VCaP (cell line): ENCODE measurements at regions not wholly inside any gene's neighbourhood (a gene's known extent, or its start where the extent isn't known, plus 50 kb on each side); places are given as distances from the start of the nearest gene placed in this dataset.
A peak's percentile ranks its signal among the peaks of the same experiment; 100 is the strongest.
"Not testable (repeated sequence)": the region's sequence is repeated elsewhere in the genome, so short reads cannot be mapped to it uniquely, and the experiment has no call there.

Source experiments
- H3K27ac ChIP-seq: fragments of 450-650 bp; 2 replicates; pipeline ENCODE4 v1.5.1; 2017
- CTCF ChIP-seq: fragments of 450-650 bp; conservative IDR thresholded peaks from 2 replicates; pipeline ENCODE4 v1.5.1; 2017; ENCODE audit warnings: mild to moderate bottlenecking, moderate library complexity

- no peak for TF ChIP-seq CTCF
- H3K27ac ChIP-seq, result peak overlapping the region; percentile 81
Measured at GRCh38 chr7:27032839-27033238, 63.0 kb downstream of the HOXA1 start.

GRCh38 chr7:27031289-27032172 is 64.3 kb downstream of the HOXA1 start:
- no peak for TF ChIP-seq CTCF

GRCh38 chr7:27030393-27031050 is 65.3 kb downstream of the HOXA1 start:
- no peak for TF ChIP-seq CTCF
- peak overlapping the region; percentile 81 for H3K27ac ChIP-seq

More at GRCh38 chr7:27031289-27032172, 64.3 kb downstream of the HOXA1 start:
- H3K27ac ChIP-seq, result peak overlapping the region; percentile 81

- no peak for TF ChIP-seq CTCF
- H3K27ac ChIP-seq, result peak overlapping the region; percentile 81
Measured at GRCh38 chr7:27025270-27025669, 70.5 kb downstream of the HOXA1 start.

GRCh38 chr7:27010068-27010467 is 85.7 kb downstream of the HOXA1 start:
- TF ChIP-seq CTCF, result no peak
- H3K27ac ChIP-seq, result no peak overlapping the region

GRCh38 chr7:27000496-27000895 is 95.3 kb downstream of the HOXA1 start:
- no peak for TF ChIP-seq CTCF
- H3K27ac ChIP-seq, result no peak overlapping the region

GRCh38 chr7:26998284-26998683 is 97.5 kb downstream of the HOXA1 start:
- H3K27ac ChIP-seq, result not testable (repeated sequence)

- no peak overlapping the region for H3K27ac ChIP-seq
Measured at GRCh38 chr7:26995666-26996065, 100.1 kb downstream of the HOXA1 start.

More at GRCh38 chr7:26995666-26996065, 100.1 kb downstream of the HOXA1 start:
- TF ChIP-seq CTCF, result no peak
